Right lobe of liver (tissue), 6 donors: ENCODE measurements at regions not wholly inside any gene's neighbourhood (a gene's known extent, or its start where the extent isn't known, plus 50 kb on each side); places are given as distances from the start of the nearest gene placed in this dataset.

Experiments used
- ATAC-seq, 4 donors: fragments of 200-7000 bp; cut with Tn5 transposase; one replicate each; pipeline ENCODE4 v1.9.1; 2020; ENCODE audit warnings: mild to moderate bottlenecking in 4 of 4, moderate library complexity in 4 of 4
- DNase-seq, 3 donors: peaks; one replicate each; pipeline ENCODE4 v3.0.0-alpha.2; 2020
- H3K27ac ChIP-seq, 3 donors: fragments of 200-600 bp; one replicate each; pipeline ENCODE4 v1.8.0; 2022
- H3K27me3 ChIP-seq, 2 donors: fragments of 200-600 bp; one replicate each; pipeline ENCODE4 v1.8.0; 2022
- H3K36me3 ChIP-seq, 4 donors: fragments of 200-600 bp; sonication (generic) in 1 of 4; one replicate each; pipeline versions ENCODE4 v1.5.1 to v1.8.0; 2017 to 2022; ENCODE audit warnings: control low read depth in 1 of 4
- H3K4me1 ChIP-seq, 4 donors: fragments of 200-600 bp; sonication (generic) in 1 of 4; one replicate each; pipeline versions ENCODE4 v1.5.1 to v1.8.0; 2017 to 2022; ENCODE audit warnings: control low read depth in 1 of 4
- H3K4me3 ChIP-seq, 3 donors: fragments of 200-600 bp; one replicate each; pipeline ENCODE4 v1.8.0; 2022
- H3K9me3 ChIP-seq, 4 donors: fragments of 200-600 bp; sonication (generic) in 1 of 4; one replicate each; pipeline versions ENCODE4 v1.5.1 to v1.8.0; 2017 to 2022; ENCODE audit warnings: control low read depth in 1 of 4
- CTCF ChIP-seq, 4 donors: fragments of 200-600 bp in 3 of 4; fragments of 450-650 bp in 1 of 4; IDR thresholded peaks; one replicate each; pipeline versions ENCODE4 v1.5.1 to v1.8.0; 2016 to 2022; ENCODE audit warnings: antibody characterized with exemption in 4 of 4, mild to moderate bottlenecking in 2 of 4
- POLR2A ChIP-seq: fragments of 450-650 bp; IDR thresholded peaks from one replicate; pipeline ENCODE4 v1.6.1; 2017; ENCODE audit warnings: antibody characterized with exemption, mild to moderate bottlenecking
- WGBS: methylation state at CpG from one replicate; pipeline ENCODE4 v1.1.6; 2018; ENCODE audit warnings: low coverage, low lambda C conversion rate; ENCODE audit not compliant: insufficient coverage; ENCODE audit errors: missing lambda C conversion rate; 5-methylcytosine and 5-hydroxymethylcytosine counted together
- intact Hi-C, 2 donors: fragments of 100-400 bp; cut with DNase I; formaldehyde crosslinking; loops; one replicate each; pipeline versions ENCODE4 v1.11.2 to v1.14.1; 2022
- donor health status: DM: no; HTN: yes; CAD: no.
- donor health status: DM: no; HTN: no; CAD: no.
- donor health status: DM: no; HTN: no; CAD: no.
- donor health status: DM: no; HTN: yes; CAD: no.
- donor health status: DM: no; HTN: yes; CAD: no.

DNA sequence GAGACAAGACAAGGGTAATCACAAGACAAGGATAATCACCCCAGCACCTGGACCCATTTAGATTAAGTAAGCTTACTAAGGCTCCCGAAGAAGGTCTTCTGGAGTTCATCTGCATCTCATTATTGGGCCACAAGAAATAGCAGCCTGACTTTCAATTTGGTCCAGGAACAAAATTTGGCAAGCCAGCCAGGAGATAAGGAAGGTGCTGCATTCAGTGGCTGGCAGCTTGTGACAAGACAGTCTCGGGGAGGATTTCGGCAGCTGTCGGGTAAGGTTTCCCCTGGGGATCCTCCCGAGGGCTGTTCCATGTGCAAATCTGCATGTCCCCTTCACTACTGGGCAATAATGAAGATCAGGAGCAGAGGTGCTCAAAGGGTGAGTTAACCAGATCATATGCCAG is 195.2 kb downstream of the FCRL5 start:
- TF ChIP-seq POLR2A (no peak), CTCF (IDR thresholded peaks at IDR 0.05) (no peak)
- no peaks in the 10 kb centered on the region for H3K27me3 ChIP-seq
- ATAC-seq (no peak), DNase-seq (no peak)
- intact Hi-C loops: loop anchor here in 1 of 2 donors (10.0 kb wide), 1 partner anchor 162 kb away; no protein-coding TSS in a partner anchor
- WGBS: 60% methylated on average over 1 of the region's 5 CpGs
- H3K4me1 ChIP-seq: no peaks in the 10 kb centered on the region
- H3K36me3 ChIP-seq: no peaks in the 10 kb centered on the region
- no peak overlapping the region for H3K4me3 ChIP-seq
- H3K9me3 ChIP-seq: no peaks in the 10 kb centered on the region
- no peak overlapping the region for H3K27ac ChIP-seq

DNA sequence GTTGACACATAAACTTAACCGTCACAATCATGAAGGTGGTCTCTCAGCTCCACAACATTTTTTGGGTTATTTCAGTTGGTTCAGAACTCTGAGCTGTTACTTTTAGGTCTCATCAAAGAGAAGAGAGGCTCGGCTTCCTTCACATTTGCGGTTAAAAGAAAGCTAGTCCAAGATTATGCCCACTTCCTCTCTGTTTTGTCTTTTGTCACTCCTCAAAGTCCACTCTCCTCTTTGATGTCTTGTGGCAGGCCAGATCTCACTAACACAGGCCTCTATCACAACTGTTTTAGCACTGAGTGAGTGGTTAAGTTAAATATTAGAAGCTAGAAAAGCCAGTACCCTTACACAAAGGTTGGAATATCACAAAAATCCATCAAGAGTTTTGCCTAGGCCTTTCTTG is 195.7 kb downstream of the FCRL5 start:
- DNase-seq (no peak), ATAC-seq (no peak)
- Histone ChIP-seq H3K27me3 (no peaks in the 10 kb centered on the region), H3K9me3 (no peaks in the 10 kb centered on the region), H3K27ac (no peak overlapping the region), H3K4me1 (no peaks in the 10 kb centered on the region), H3K36me3 (no peaks in the 10 kb centered on the region), H3K4me3 (no peak overlapping the region)
- TF ChIP-seq POLR2A (no peak), CTCF (IDR thresholded peaks at IDR 0.05) (no peak)
- intact Hi-C loops: loop anchor here in 1 of 2 donors (10.0 kb wide), 1 partner anchor 162 kb away; no protein-coding TSS in a partner anchor
- 85% methylated on average over 3 of the region's 3 CpGs for whole genome bisulfite sequencing

- no peaks in the 10 kb centered on the region for H3K36me3 ChIP-seq
- TF ChIP-seq CTCF (IDR thresholded peaks at IDR 0.05) (no peak), POLR2A (no peak)
Measured at GRCh38 chr1:157353546-157353945, 198.8 kb downstream of the FCRL5 start.

GRCh38 chr1:157352817-157353408 is 199.4 kb downstream of the FCRL5 start:
- DNase-seq: no peak
- intact Hi-C loops: loop anchor here in 1 of 2 donors (10.0 kb wide), 1 partner anchor 158 kb away; no protein-coding TSS in a partner anchor

More at GRCh38 chr1:157353546-157353945, 198.8 kb downstream of the FCRL5 start:
- Histone ChIP-seq H3K27me3 (no peaks in the 10 kb centered on the region), H3K27ac (no peak overlapping the region), H3K4me1 (no peaks in the 10 kb centered on the region), H3K4me3 (no peak overlapping the region), H3K9me3 (no peaks in the 10 kb centered on the region)
- ATAC-seq (no peak), DNase-seq (no peak)
- WGBS: 63% methylated on average over 1 of the region's 2 CpGs
- intact Hi-C loops: loop anchor here in 1 of 2 donors (10.0 kb wide), 1 partner anchor 159 kb away; no protein-coding TSS in a partner anchor

More at GRCh38 chr1:157352817-157353408, 199.4 kb downstream of the FCRL5 start:
- H3K36me3 ChIP-seq: no peaks in the 10 kb centered on the region
- no peaks in the 10 kb centered on the region for H3K27me3 ChIP-seq
- no peaks in the 10 kb centered on the region for H3K4me1 ChIP-seq
- H3K9me3 ChIP-seq: no peaks in the 10 kb centered on the region
- H3K27ac ChIP-seq: no peak overlapping the region
- no CpG with 5 or more reads among the region's 1 CpG for WGBS
- H3K4me3 ChIP-seq: no peak overlapping the region
- no peak for ATAC-seq
- TF ChIP-seq CTCF (IDR thresholded peaks at IDR 0.05) (no peak), POLR2A (no peak)
